Mesothelial cell of epicardium (in vitro differentiated cells): ENCODE measurements at regions not wholly inside any gene's neighbourhood (a gene's known extent, or its start where the extent isn't known, plus 50 kb on each side); places are given as distances from the start of the nearest gene placed in this dataset.

Source experiments
- DNase-seq, 2 experiments: peaks; one replicate each; pipeline ENCODE4 v3.0.0; 2021; ENCODE audit warnings: low spot score in 2 of 2; ENCODE audit not compliant: unreplicated experiment in 2 of 2
- H3K27ac Mint-ChIP-seq: 2 replicates; pipeline ENCODE4 v1.8.0; 2021; ENCODE audit warnings: mixed read lengths
- H3K27me3 Mint-ChIP-seq: 2 replicates; pipeline ENCODE4 v1.8.0; 2021; ENCODE audit warnings: low read depth, mixed read lengths
- H3K36me3 Mint-ChIP-seq: 2 replicates; pipeline ENCODE4 v1.8.0; 2021; ENCODE audit warnings: mixed read lengths
- H3K4me1 Mint-ChIP-seq: 2 replicates; pipeline ENCODE4 v1.8.0; 2021; ENCODE audit warnings: mixed read lengths
- H3K4me3 Mint-ChIP-seq: 2 replicates; pipeline ENCODE4 v1.8.0; 2021; ENCODE audit warnings: mild to moderate bottlenecking, moderate library complexity, mixed read lengths
- H3K9me3 Mint-ChIP-seq: 2 replicates; pipeline ENCODE4 v1.8.0; 2021; ENCODE audit warnings: mixed read lengths
- TF ChIP-seq, protein P1 (sequence below): fragments of 200-600 bp; sonication (generic); IDR thresholded peaks from one replicate; pipeline ENCODE4 v1.5.0; 2021; ENCODE audit warnings: antibody characterized with exemption; ENCODE audit not compliant: unreplicated experiment

DNA sequence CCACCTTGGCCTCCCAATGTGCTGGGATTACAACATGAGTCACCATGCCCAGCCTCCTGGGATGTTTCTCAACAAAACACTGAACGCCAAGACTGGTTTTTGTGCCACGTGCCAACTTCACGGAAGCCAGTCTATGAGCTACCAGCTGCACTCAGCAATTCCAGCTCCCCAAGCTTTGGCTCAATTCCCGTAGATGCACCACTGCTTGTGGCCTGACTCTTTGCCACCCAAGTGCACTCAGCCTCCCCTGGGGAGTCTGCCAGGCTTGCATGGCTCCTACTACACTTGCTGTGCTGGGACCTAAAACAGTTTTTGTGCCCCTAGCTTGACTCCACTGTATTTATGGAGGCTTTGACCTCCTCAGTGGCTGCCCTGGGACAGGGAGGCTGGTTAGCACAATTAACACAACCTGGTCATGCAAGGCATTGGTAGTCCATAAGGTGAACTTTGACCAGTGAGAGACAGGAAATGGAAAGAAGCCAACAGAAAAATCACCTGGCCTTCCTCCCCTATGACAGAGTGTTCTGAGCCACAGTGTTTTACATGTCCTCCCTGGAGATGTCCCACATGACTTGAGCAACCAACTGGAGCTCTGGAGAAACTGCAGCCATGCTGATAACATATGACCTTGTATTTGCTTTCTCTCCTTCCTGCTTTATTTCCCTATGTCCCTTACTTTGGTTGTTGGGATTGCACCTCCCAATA lies 1173.1 kb downstream of the UQCRFS1 start:
- Mint-ChIP-seq H3K4me3 (no peak overlapping the region), H3K4me1 (no peaks in the 10 kb centered on the region), H3K36me3 (no peaks in the 10 kb centered on the region), H3K27ac (no peak overlapping the region), H3K27me3 (no peaks in the 10 kb centered on the region), H3K9me3 (peaks cover 4% of the 10 kb centered on the region)
- TF ChIP-seq, protein P1, sequence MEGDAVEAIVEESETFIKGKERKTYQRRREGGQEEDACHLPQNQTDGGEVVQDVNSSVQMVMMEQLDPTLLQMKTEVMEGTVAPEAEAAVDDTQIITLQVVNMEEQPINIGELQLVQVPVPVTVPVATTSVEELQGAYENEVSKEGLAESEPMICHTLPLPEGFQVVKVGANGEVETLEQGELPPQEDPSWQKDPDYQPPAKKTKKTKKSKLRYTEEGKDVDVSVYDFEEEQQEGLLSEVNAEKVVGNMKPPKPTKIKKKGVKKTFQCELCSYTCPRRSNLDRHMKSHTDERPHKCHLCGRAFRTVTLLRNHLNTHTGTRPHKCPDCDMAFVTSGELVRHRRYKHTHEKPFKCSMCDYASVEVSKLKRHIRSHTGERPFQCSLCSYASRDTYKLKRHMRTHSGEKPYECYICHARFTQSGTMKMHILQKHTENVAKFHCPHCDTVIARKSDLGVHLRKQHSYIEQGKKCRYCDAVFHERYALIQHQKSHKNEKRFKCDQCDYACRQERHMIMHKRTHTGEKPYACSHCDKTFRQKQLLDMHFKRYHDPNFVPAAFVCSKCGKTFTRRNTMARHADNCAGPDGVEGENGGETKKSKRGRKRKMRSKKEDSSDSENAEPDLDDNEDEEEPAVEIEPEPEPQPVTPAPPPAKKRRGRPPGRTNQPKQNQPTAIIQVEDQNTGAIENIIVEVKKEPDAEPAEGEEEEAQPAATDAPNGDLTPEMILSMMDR = no peak
- DNase-seq = no peak

DNA sequence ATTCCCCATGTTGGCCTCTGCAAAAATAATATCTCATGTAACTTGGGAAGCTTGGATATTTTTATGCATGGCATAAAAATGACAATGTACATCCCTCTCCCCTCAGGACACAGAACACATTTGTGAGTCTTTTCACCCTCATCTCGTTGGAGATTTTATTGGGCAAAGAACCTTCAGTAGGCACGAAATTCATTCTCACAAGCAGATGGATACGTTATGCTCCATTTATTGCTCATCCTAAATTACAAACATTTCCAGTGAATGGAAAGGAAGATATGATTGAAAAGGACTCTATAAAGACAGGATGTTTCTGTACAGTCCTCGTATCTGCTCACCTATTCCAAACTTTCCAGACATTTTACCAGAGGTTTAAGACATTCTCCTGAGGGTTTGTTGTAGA lies 1175.8 kb downstream of the UQCRFS1 start:
- H3K9me3 Mint-ChIP-seq = peaks cover 7% of the 10 kb centered on the region
- H3K4me1 Mint-ChIP-seq = no peaks in the 10 kb centered on the region
- TF ChIP-seq, protein P1 = no peak
- no peak for DNase-seq
- no peaks in the 10 kb centered on the region for H3K27me3 Mint-ChIP-seq
- no peak overlapping the region for H3K27ac Mint-ChIP-seq
- no peak overlapping the region for H3K4me3 Mint-ChIP-seq
- no peaks in the 10 kb centered on the region for H3K36me3 Mint-ChIP-seq

DNA sequence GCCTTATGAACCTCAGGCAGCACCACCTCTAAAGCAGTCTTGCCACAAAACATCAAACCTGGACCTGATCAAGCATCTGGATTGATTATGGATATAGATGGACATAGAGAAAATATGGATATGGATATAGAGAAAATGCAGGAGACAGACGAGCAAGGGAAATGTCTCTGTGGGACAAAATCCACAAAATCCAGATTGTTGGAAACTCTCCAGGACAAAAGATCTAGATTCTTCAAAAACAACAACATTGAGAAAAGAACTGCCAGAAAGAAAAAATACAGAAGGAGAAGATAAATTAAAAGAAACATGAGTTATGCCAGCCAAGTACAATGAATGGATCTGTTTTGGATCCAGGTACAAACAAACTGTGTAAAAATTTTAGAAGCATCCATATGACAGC lies 1176.5 kb downstream of the UQCRFS1 start:
- H3K27me3 Mint-ChIP-seq = no peaks in the 10 kb centered on the region
- H3K4me3 Mint-ChIP-seq = no peak overlapping the region
- no peak overlapping the region for H3K27ac Mint-ChIP-seq
- no peaks in the 10 kb centered on the region for H3K36me3 Mint-ChIP-seq
- peaks cover 6% of the 10 kb centered on the region for H3K9me3 Mint-ChIP-seq
- H3K4me1 Mint-ChIP-seq = no peaks in the 10 kb centered on the region
- TF ChIP-seq, protein P1 = no peak
- DNase-seq = no peak

DNA sequence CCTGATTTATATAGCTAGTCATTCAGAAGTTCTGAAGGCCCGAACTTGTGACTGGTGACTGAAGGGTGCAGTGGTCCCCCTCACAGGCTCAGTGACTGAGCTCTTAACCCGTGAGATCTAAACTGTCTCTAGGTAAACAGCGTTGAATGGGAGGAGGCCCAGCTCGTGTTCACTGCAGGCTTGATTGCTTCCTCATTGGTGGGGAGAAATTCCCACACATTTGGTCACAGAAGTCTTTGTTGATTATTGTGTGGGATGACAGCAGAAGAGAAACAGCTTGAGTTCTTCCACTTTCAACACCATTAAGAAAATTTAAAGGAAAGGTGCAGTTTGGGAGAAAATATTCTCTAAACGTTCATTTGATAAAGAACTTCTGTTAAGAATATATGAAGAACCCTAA lies 1178.0 kb downstream of the UQCRFS1 start:
- Mint-ChIP-seq H3K9me3 (peaks cover 19% of the 10 kb centered on the region), H3K4me3 (no peak overlapping the region), H3K4me1 (no peaks in the 10 kb centered on the region), H3K27ac (no peak overlapping the region), H3K36me3 (no peaks in the 10 kb centered on the region), H3K27me3 (no peaks in the 10 kb centered on the region)
- DNase-seq = no peak
- TF ChIP-seq, protein P1 = no peak

DNA sequence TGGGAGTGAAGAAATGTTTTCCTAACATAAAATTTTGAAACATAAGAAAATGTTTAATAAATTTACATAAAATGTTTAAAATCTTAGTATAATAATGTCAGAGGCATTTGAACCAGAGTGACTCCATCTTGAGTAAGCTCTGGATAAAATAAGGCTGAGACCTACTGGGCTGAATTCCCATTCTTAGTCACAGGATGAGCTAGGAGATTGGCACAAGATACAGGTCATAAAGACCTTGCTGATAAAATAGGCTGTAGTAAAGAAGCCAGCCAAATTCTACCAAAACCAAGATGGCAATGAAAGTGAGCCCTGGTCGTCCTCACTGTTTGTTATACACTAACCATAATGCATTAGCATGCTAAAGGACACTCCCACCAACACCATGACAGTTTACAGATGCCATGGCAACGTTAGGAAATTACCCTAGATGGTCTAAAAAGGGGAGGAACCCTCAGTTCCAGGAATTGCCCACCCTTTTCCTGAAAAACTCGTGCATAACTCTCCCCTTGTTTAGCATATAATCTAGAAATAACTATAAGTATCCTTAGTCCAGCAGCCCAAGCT lies 1184.0 kb downstream of the UQCRFS1 start:
- Mint-ChIP-seq H3K36me3 (no peaks in the 10 kb centered on the region), H3K9me3 (peaks cover 22% of the 10 kb centered on the region), H3K4me1 (no peaks in the 10 kb centered on the region), H3K27ac (no peak overlapping the region), H3K4me3 (no peak overlapping the region), H3K27me3 (no peaks in the 10 kb centered on the region)
- DNase-seq = no peak
- TF ChIP-seq, protein P1 = no peak
